ENCODE measurements at regions not wholly inside any gene's neighbourhood (a gene's known extent, or its start where the extent isn't known, plus 50 kb on each side); places are given as distances from the start of the nearest gene placed in this dataset.

GRCh38 chr12:126907900-126908764 is 1358.8 kb upstream of the TMEM132C start:
- H3K4me1 ChIP-seq (replicated peaks) = no peaks in the 10 kb centered on the region
- no peaks in the 10 kb centered on the region for H3K9me3 ChIP-seq
- intact Hi-C loops (cut with DNase I) = no loop called here
- no peaks in the 10 kb centered on the region for H3K36me3 ChIP-seq
- no peaks in the 10 kb centered on the region for H3K27me3 ChIP-seq (replicated peaks; ENCODE audit: insufficient read depth)
- TF ChIP-seq CTCF (IDR thresholded peaks at IDR 0.05) = no peak
- no peak for TF ChIP-seq POLR2A (IDR thresholded peaks at IDR 0.05)
- no peak for TF ChIP-seq POLR2AphosphoS5 (IDR thresholded peaks at IDR 0.05)
- H3K4me3 ChIP-seq = no peak overlapping the region
- no peak for DNase-seq (ENCODE audit: low spot score)
- 77% methylated on average over 6 of the region's 6 CpGs for WGBS
- H3K27ac ChIP-seq = no peak overlapping the region

- DNase-seq (ENCODE audit: low spot score) = no peak
- H3K9me3 ChIP-seq = no peaks in the 10 kb centered on the region
- H3K36me3 ChIP-seq = no peaks in the 10 kb centered on the region
- WGBS = 48% methylated on average over 3 of the region's 3 CpGs
- no peak for TF ChIP-seq CTCF (IDR thresholded peaks at IDR 0.05)
- no peaks in the 10 kb centered on the region for H3K4me1 ChIP-seq (replicated peaks)
- intact Hi-C loops (cut with DNase I) = no loop called here
- H3K27me3 ChIP-seq (replicated peaks; ENCODE audit: insufficient read depth) = no peaks in the 10 kb centered on the region
- no peak overlapping the region for H3K27ac ChIP-seq
- no peak overlapping the region for H3K4me3 ChIP-seq
Measured at GRCh38 chr12:126908765-126909142, 1358.2 kb upstream of the TMEM132C start.

GRCh38 chr12:126910570-126910969 is 1356.4 kb upstream of the TMEM132C start:
- intact Hi-C loops (cut with DNase I) = no loop called here
- H3K27ac ChIP-seq = no peak overlapping the region
- H3K4me1 ChIP-seq (replicated peaks) = no peaks in the 10 kb centered on the region
- H3K27me3 ChIP-seq (replicated peaks; ENCODE audit: insufficient read depth) = no peaks in the 10 kb centered on the region
- H3K9me3 ChIP-seq = no peaks in the 10 kb centered on the region
- 66% methylated on average over 7 of the region's 7 CpGs for WGBS
- TF ChIP-seq POLR2AphosphoS5 (IDR thresholded peaks at IDR 0.05) = no peak
- no peak for TF ChIP-seq CTCF (IDR thresholded peaks at IDR 0.05)
- no peak for TF ChIP-seq POLR2A (IDR thresholded peaks at IDR 0.05)
- DNase-seq (ENCODE audit: low spot score) = no peak
- no peaks in the 10 kb centered on the region for H3K36me3 ChIP-seq
- H3K4me3 ChIP-seq = no peak overlapping the region

GRCh38 chr12:126912111-126912510 is 1354.9 kb upstream of the TMEM132C start:
- TF ChIP-seq POLR2A (IDR thresholded peaks at IDR 0.05) = no peak
- TF ChIP-seq CTCF (IDR thresholded peaks at IDR 0.05) = no peak
- TF ChIP-seq POLR2AphosphoS5 (IDR thresholded peaks at IDR 0.05) = no peak
- intact Hi-C loops (cut with DNase I) = no loop called here

DNA sequence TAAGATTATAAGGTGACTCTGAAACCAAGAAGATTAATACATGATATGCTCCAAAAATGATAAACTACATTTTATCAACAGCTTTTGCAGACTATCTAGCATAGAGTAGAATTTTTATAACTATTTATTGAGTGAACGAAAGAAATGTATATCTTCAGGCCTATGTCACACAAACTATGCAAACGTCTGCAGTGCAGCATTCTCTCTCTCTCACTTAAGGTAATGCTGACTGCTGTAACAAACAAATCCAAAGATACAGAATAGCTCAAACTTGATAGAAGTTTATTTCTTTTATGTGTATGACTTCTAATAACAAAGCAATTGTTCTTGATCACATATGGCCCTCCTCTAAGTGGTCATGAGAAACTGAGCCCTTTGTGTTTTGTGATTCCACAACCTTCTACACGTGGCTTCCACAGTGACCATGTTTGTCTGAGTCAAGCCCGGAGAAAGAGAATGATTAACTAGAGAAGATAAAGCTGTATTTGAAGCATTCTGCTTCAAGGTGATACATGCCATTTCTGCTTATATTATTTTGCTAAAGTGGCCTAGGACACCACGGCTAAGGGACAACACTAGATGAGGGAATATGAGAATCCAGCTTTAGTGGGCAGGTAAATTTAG is 1352.7 kb upstream of the TMEM132C start:
- H3K9me3 ChIP-seq = no peaks in the 10 kb centered on the region
- DNase-seq (ENCODE audit: low spot score) = no peak
- TF ChIP-seq CTCF (IDR thresholded peaks at IDR 0.05) = no peak
- no peak for TF ChIP-seq POLR2A (IDR thresholded peaks at IDR 0.05)
- TF ChIP-seq POLR2AphosphoS5 (IDR thresholded peaks at IDR 0.05) = no peak
- no peak overlapping the region for H3K27ac ChIP-seq
- H3K4me1 ChIP-seq (replicated peaks) = no peaks in the 10 kb centered on the region
- no peak overlapping the region for H3K4me3 ChIP-seq
- no peaks in the 10 kb centered on the region for H3K36me3 ChIP-seq
- H3K27me3 ChIP-seq (replicated peaks; ENCODE audit: insufficient read depth) = no peaks in the 10 kb centered on the region
- 56% methylated on average over 5 of the region's 5 CpGs for WGBS
- intact Hi-C loops (cut with DNase I) = no loop called here

More at GRCh38 chr12:126912111-126912510, 1354.9 kb upstream of the TMEM132C start:
- WGBS = 89% methylated on average over 6 of the region's 6 CpGs
- H3K27ac ChIP-seq = no peak overlapping the region
- no peak overlapping the region for H3K4me3 ChIP-seq
- no peaks in the 10 kb centered on the region for H3K9me3 ChIP-seq
- no peak for DNase-seq (ENCODE audit: low spot score)
- no peaks in the 10 kb centered on the region for H3K36me3 ChIP-seq
- H3K4me1 ChIP-seq (replicated peaks) = no peaks in the 10 kb centered on the region
- no peaks in the 10 kb centered on the region for H3K27me3 ChIP-seq (replicated peaks; ENCODE audit: insufficient read depth)

Data from prostate gland (tissue), 2 donors.